K562 (cell line): ENCODE measurements at regions not wholly inside any gene's neighbourhood (a gene's known extent, or its start where the extent isn't known, plus 50 kb on each side); places are given as distances from the start of the nearest gene placed in this dataset.

Experiments
- CCNT2 ChIP-seq: IDR thresholded peaks from 2 replicates; pipeline ENCODE4 v1.6.1; 2011; ENCODE audit warnings: borderline replicate concordance, low read depth, mild to moderate bottlenecking, moderate library complexity, mixed read lengths, low read length; ENCODE audit not compliant: insufficient read length; ENCODE audit errors: extremely low read depth
- CHD7 ChIP-seq: fragments of 200-600 bp; sonication (generic); IDR thresholded peaks from one replicate; pipeline ENCODE4 v1.6.1; 2012; ENCODE audit warnings: mild to moderate bottlenecking, low read depth, low read length, inconsistent platforms
- CUX1 ChIP-seq: fragments of 200-800 bp; sonication (Bioruptor generic); IDR thresholded peaks from 2 replicates; pipeline ENCODE4 v1.6.1; 2016; ENCODE audit warnings: missing genetic modification characterization, missing compliant biosample characterization
- KLF6 ChIP-seq: fragments of 250-450 bp; sonication (Bioruptor Pico); IDR thresholded peaks from 2 replicates; pipeline ENCODE4 v1.4.0; 2020; ENCODE audit warnings: mild to moderate bottlenecking, moderate library complexity, borderline replicate concordance
- SREBF1 ChIP-seq: fragments of 150-350 bp; IDR thresholded peaks from 2 replicates; pipeline ENCODE4 v1.6.1; 2014; ENCODE audit warnings: antibody characterized with exemption, low read depth, low read length, borderline replicate concordance
- SRSF9 ChIP-seq: fragments of 200-400 bp; formaldehyde crosslinking; IDR thresholded peaks from 2 replicates; pipeline ENCODE4 v1.6.1; 2017; ENCODE audit warnings: low read depth, low read length, borderline replicate concordance
- STAT5A ChIP-seq: IDR thresholded peaks from 2 replicates; pipeline ENCODE4 v1.6.1; 2012; ENCODE audit warnings: low read length, inconsistent platforms, borderline replicate concordance
- ZNF695 ChIP-seq: fragments of 450-650 bp; formaldehyde crosslinking; IDR thresholded peaks from 2 replicates; pipeline ENCODE4 v1.4.0; 2020; ENCODE audit warnings: mild to moderate bottlenecking, moderate library complexity

GRCh38 chr12:97336900-97337751 lies 125.5 kb upstream of the RMST start (continued):
- TF ChIP-seq CHD7 (no peak), CCNT2 (no peak), CUX1 (CRISPR knock-in tag) (no peak), ZNF695 (CRISPR knock-in tag) (no peak), KLF6 (no peak), STAT5A (no peak), SREBF1 (no peak), SRSF9 (no peak)
